Raji (cell line): ENCODE measurements at regions not wholly inside any gene's neighbourhood (a gene's known extent, or its start where the extent isn't known, plus 50 kb on each side); places are given as distances from the start of the nearest gene placed in this dataset.

Experiments used
- POLR2A ChIP-seq: IDR thresholded peaks from 2 replicates; pipeline ENCODE4 v1.6.1; 2011; ENCODE audit warnings: low read depth, low read length, control low read depth; ENCODE audit not compliant: insufficient read depth

DNA sequence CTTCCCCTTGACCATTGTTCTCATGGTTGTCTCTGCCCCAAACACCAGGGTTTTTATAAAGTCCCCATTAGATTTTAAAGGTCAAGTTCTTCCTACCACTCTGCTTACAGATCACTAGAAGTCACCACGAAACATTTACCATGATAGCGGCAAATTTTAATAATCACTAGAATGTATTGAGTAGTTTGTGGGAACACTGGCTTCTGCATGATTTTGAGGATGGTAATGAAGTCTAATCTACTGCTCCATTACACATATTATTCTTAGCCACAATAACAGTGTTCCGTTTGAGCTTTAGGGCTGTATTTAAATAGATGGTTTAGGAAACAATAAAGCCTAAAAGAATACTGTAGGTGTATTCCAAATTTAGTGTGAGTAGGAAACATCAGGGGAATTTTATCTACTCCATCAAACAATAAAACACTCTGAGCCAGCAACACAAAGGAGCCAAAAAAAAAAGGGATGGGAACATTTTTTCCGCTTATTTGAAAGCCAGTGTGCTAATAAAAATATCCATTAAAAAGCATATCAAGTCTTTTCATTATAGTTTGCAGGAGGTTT is 49.7 kb downstream of the KLF12 start:
- TF ChIP-seq POLR2A = no peak

DNA sequence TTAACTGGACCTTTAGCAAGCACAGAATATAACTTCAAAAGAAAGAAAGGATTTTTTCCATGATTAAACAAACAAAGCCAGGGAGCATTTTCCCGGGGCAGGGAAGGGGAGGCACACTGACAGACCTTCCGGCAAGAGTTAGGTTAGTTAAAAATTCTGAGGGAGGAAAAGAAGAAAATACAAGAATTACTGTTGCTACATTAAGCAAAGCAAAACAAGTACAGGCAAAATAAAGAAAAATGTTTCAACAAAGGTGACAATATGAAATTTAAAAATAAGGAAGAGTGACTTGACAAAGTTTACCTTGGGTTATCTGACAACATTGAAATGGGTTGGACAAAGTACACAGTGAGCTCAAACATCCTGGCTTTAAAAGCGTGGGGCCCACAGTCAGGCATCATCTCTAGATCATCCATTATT is 51.5 kb downstream of the KLF12 start:
- TF ChIP-seq POLR2A = no peak

DNA sequence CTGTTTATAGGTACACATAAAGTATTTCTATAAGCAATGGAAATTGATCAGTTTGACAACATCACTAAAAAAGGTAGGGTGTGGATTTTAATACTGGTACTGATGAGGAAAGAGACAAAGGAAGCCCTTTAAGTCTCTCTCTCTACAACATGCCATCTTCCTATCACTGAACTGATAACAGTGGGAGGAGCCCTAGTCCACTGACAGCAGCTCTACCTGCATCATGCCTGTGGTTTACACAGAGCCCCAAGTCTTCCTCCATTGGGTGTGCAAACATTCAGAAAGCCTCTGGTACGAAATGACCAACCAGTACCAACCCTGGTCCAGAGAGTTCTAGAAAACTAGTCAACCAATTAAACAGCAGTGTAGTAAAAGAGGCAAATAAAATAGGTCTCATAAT is 53.4 kb downstream of the KLF12 start:
- TF ChIP-seq POLR2A = no peak

DNA sequence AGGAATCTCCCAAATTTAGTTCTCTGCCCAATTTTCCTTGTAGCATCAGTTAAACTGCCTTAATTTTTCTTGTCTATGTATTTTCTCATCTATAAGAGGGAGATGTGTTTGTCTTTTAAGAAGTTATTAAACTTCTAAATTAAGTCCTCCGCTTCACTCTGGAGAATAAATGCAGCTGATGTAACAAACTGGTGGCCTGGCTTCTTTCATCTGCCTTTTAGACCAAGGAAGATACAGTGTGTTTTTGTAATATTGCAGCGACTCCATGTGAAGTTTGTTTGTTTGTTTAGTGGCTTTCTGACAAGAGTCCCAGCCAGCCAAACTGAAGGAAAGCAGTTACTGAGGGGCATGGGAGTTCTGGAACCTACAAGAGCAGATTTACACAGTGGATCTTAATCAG is 56.4 kb downstream of the KLF12 start:
- no peak for TF ChIP-seq POLR2A

DNA sequence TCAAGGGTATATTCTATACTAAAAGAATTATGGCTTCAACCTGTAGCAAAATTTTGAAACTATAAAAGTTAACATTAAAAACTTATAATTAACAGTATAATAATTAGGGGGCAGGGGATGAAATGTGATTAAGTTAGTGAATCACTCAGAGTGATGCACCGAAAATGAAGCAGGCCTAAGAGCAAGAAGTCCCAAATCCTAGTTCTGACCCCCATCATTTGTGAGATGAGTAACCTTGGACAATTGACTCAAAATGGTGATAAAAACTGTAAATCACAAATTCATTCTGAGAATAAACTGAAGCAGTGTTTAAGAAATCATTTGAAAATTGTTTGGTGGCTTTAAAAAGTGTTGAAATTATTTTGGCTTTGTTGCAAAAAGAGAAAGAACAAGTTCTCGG is 56.8 kb downstream of the KLF12 start:
- TF ChIP-seq POLR2A = no peak

DNA sequence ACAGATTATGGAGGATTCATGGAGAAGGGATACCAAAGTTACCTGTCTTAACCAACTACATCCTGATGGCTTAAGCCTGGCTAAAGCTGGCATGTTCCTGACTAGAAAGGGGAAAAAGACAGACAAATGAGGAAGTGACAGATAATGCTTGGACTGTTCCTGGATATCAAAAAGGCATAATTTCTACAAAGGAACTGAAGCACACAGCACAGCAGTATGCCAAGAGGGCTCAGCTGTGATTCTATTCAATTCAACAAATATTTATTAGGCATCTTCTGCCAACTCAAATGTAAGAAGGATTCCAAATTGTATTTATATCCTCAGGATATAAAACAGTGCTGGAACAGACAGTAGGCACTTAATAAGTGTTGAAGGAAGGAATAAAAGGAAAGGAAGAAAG is 59.5 kb downstream of the KLF12 start:
- TF ChIP-seq POLR2A = no peak

DNA sequence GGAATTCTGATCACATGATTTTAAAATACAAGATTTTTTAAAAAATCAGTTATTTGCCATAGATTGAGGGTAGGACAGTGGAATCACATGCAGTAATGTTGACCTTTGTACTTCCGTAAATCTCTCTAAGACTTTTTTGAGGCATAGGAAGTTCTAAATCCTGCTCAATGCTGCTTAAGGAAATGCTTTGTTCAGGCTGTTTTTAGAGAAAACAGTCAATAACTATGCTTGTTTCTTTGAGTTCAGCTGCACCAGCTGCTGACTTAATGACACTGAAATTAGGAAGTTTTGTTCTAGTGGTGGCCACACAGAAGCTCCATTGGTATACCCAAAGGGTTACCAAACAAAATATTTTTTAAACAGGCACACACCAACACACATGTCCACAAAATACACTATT is 60.9 kb downstream of the KLF12 start:
- TF ChIP-seq POLR2A = no peak

DNA sequence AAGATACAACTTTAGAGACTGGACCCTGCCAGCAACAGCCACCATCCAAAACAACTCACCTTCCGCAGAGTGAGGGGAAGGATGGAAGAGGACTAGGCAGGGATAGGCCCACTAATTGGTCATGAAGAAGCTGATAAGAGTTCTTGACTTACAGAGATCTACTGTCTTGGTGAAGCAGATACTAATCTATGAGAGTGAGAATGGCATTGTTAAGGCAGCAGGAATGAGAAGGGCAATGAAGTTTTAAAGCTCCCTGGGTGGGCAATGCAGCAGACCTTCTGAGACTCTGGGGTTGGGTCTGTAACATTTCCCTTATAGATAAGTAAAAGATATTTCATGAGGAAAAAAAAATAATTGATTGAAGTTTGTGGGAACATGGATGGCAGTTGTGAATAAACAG is 63.7 kb downstream of the KLF12 start:
- no peak for TF ChIP-seq POLR2A

DNA sequence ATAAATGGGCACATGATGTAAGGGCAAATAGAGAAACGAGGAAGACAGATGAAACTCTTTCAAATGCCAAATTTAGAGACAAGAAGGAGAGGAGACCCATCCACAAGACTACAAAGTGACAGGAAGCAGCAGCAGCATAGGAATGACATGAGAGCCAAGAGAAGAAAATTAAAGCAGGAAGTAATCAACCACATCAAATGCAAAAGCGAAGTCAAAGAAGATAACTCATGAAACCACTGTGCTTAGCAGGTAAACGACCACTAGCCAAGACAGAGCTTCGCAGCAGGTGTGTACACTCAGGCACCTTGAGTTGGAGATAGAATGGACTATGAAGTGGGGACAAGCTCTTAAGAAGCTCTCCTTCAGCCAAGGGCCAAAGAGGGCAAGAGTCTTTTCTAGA is 64.1 kb downstream of the KLF12 start:
- no peak for TF ChIP-seq POLR2A

DNA sequence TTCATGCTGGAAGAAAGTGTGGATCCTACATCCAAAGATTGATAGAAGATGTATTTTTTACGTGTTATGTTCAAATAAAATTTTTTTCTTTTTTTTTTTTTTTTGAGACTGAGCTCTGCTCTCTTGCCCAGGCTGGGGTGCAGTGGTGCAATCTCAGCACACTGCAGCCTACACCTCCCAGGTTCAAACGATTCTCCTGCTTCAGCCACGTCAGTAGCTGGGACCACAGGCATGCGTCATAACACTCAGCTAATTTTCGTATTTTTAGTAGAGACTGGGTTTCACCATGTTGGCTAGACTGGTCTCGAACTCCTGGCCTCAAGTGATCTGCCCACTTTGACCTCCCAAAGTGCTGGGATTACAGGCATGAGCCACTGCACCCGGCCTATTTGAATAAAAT is 65.7 kb downstream of the KLF12 start:
- no peak for TF ChIP-seq POLR2A

DNA sequence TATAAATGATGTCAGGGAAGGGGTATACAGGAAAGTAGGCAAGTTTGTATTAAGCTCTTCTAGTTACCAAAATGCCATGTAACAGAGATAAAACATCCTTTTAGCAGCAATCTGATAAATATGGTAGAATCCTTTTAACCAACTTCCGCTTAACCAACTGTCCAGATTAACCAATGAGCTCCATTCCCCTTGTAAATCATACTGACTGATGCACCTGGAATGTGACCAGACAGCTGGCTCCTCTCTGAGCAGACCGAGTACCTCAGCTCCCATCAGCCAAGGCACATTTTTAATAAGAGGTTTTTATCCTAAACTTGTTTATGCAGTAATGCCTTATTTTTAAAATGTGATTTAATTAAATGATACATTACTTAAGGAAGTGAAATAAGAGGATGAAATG is 66.4 kb downstream of the KLF12 start:
- TF ChIP-seq POLR2A = no peak

DNA sequence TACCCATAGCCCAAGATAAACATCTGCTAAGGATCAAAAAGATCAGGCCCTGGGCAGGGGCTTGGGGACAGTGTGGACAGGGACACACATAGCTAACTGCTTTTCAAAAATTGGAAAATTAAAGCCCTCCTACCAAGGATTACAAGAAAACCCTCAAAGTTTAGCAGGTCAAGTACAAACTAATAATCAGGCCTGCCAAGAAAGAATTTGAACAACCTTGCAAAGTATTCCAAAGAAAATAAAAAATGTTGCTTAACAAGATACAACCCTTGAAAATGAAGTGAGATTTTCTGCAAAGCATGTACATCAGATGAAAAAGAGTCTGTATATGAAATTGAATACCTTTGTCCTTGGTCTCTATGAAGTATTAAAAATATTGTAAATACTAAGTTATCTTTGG is 67.3 kb downstream of the KLF12 start:
- TF ChIP-seq POLR2A = no peak

DNA sequence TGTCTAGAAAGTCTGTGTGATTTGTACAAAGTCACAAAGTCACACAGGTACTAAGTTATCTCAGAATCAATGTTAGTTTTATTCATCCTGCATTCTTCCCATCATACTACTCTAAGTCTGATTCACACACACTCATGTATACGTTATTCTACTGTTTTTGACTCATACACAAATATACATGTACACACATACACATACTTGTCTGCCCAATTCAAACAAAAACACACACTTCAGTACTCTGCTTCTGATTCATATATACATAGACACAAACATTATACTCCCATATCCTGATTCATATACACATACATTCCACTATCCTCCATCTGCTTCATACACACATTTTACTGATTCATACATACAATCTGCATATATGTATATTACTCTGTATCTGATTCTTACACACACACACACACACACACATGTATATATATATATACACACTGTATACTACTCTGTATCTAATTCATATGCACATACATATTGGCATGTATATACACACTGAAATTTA is 69.3 kb downstream of the KLF12 start:
- no peak for TF ChIP-seq POLR2A

DNA sequence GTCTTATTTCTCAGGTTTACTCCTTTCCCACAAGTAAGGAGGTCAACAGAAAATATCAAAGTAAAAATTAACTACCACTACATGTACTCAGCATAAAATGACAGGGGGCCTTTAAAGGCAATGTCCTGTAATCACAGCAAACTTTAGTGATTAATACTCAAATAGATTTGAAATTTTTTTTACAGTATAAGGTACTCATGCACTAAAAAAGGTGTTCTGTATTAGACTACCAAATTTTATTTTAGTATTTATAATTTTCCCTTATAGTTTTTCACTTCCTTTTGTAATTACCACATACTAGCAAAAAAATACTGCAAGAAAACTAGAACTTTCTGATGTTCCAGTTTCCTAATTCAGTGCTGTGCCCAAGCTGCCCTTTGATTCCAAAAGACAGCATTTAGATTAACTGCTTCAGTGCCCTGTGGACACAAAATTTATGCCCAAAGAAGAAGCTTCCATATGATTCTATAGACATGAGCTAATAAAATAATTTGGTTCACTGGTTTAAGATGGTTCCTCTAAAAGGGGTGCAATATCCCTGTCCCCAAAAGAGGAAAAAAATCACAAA is 70.6 kb downstream of the KLF12 start:
- TF ChIP-seq POLR2A = no peak

DNA sequence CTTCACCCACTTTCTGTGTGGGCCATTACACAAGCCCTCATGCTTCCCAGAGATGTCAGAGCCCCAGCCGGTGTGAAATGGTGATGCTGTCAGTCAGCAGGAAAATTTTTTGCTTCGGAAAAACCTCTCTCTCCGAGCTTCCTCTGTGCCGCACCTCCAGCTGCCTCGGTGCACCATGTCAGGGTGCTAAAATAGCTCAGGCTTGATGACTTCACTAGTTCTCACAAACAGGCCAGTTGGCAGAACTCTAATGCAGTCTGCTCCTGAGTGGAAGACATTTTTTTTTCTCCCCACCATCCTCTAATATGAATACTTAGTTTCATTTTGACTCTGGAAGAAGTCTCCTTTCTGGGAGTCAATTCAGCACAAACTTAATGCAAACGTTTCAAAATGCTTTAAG is 71.3 kb downstream of the KLF12 start:
- TF ChIP-seq POLR2A = no peak

DNA sequence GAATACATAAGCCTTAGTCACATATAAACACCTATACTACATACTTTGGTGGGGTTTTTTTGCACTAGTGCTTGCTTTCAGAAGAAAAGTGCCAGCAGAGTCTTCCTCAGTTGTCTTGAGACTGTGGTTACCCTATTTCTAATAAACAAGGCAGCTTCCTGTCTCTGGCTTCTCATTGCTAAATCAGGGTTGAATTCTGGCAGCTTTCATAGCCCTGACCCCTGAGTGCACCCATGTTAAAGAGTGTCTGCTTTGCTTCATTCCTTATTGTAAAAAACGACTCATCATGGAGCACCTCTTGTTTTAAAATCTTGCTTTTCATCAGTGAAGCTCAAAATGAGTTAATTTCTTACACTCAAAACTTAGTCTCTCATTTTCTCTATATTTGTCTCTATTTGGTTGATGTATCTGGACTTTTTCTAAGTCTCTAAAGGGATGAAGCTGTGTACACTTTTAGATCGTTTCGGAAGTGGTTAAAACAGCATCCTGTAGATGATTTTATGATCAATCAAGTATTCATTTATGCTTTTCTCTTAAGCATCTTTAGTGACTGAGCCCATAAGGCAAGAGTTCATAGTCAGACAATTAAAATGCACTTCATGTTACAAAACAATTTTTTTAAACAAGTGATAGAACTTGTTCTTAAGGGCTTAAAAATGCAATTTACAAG is 72.1 kb downstream of the KLF12 start:
- TF ChIP-seq POLR2A = no peak
